ENCODE measurements at regions not wholly inside any gene's neighbourhood (a gene's known extent, or its start where the extent isn't known, plus 50 kb on each side); places are given as distances from the start of the nearest gene placed in this dataset.

GRCh38 chr4:81348778-81349094 is 123.0 kb downstream of the RASGEF1B start:
- no peaks in the 10 kb centered on the region for H3K9me3 ChIP-seq (ENCODE audit: control insufficient read depth, low read length)
- H3K4ac ChIP-seq (ENCODE audit: low read depth in 1 of 2, low read length in 2 of 2) = no peak overlapping the region
- H4K8ac ChIP-seq (ENCODE audit: low read length) = no peak overlapping the region
- H2BK5ac ChIP-seq (ENCODE audit: low read depth, low read length, poor library complexity, severe bottlenecking) = no peak overlapping the region
- no peak overlapping the region for H3K27ac ChIP-seq (ENCODE audit: low read length, poor library complexity, severe bottlenecking)
- H3K14ac ChIP-seq (ENCODE audit: low read length in 2 of 2) = no peak overlapping the region
- H2BK12ac ChIP-seq (ENCODE audit: low read length in 2 of 2) = no peak overlapping the region
- 77% methylated on average over 1 of the region's 1 CpG for WGBS
- no peak overlapping the region for H3K4me2 ChIP-seq (ENCODE audit: low read length, poor library complexity, severe bottlenecking)
- H3K27me3 ChIP-seq (ENCODE audit: control insufficient read depth in 1 of 2, insufficient read depth in 1 of 2, low read length in 2 of 2) = no peaks in the 10 kb centered on the region
- H3K9ac ChIP-seq (ENCODE audit: low read length) = no peak overlapping the region
- no peaks in the 10 kb centered on the region for H3K79me1 ChIP-seq (replicated peaks; ENCODE audit: low read length, poor library complexity, severe bottlenecking)
- H2BK120ac ChIP-seq (ENCODE audit: low read depth, low read length) = no peak overlapping the region
- no peak overlapping the region for H3K23ac ChIP-seq (ENCODE audit: low read length in 2 of 2)
- no peak overlapping the region for H2AK5ac ChIP-seq (ENCODE audit: low read length, severe bottlenecking)
- H3K18ac ChIP-seq (ENCODE audit: low read depth in 1 of 2, low read length in 2 of 2) = no peak overlapping the region
- H4K91ac ChIP-seq (ENCODE audit: low read length) = no peak overlapping the region
- H3K4me1 ChIP-seq (ENCODE audit: control insufficient read depth, insufficient read depth, low read depth, low read length) = peaks cover 4% of the 10 kb centered on the region
- no peak overlapping the region for H2BK15ac ChIP-seq (ENCODE audit: low read depth, poor library complexity, severe bottlenecking)
- no peak overlapping the region for H3K4me3 ChIP-seq (ENCODE audit: insufficient read depth in 1 of 2, low read depth in 1 of 2, low read length in 2 of 2)
- H3K36me3 ChIP-seq (ENCODE audit: control insufficient read depth in 1 of 2, insufficient read depth in 2 of 2, low read depth in 1 of 2, low read length in 2 of 2) = no peaks in the 10 kb centered on the region
- no peak for DNase-seq
- no peak overlapping the region for H2AFZ ChIP-seq (ENCODE audit: low read depth, low read length)

- H4K91ac ChIP-seq (ENCODE audit: low read length) = no peak overlapping the region
- no peak overlapping the region for H4K8ac ChIP-seq (ENCODE audit: low read length)
- no peak overlapping the region for H2BK15ac ChIP-seq (ENCODE audit: low read depth, poor library complexity, severe bottlenecking)
- 79% methylated on average over 3 of the region's 3 CpGs for WGBS
- no peaks in the 10 kb centered on the region for H3K9me3 ChIP-seq (ENCODE audit: control insufficient read depth, low read length)
- H3K27ac ChIP-seq (ENCODE audit: low read length, poor library complexity, severe bottlenecking) = no peak overlapping the region
- H3K36me3 ChIP-seq (ENCODE audit: control insufficient read depth in 1 of 2, insufficient read depth in 2 of 2, low read depth in 1 of 2, low read length in 2 of 2) = no peaks in the 10 kb centered on the region
- H2BK5ac ChIP-seq (ENCODE audit: low read depth, low read length, poor library complexity, severe bottlenecking) = no peak overlapping the region
- H3K14ac ChIP-seq (ENCODE audit: low read length in 2 of 2) = no peak overlapping the region
- H3K4me3 ChIP-seq (ENCODE audit: insufficient read depth in 1 of 2, low read depth in 1 of 2, low read length in 2 of 2) = no peak overlapping the region
- H3K18ac ChIP-seq (ENCODE audit: low read depth in 1 of 2, low read length in 2 of 2) = no peak overlapping the region
- no peak for DNase-seq
- H3K23ac ChIP-seq (ENCODE audit: low read length in 2 of 2) = no peak overlapping the region
- H2BK12ac ChIP-seq (ENCODE audit: low read length in 2 of 2) = no peak overlapping the region
- no peak overlapping the region for H3K9ac ChIP-seq (ENCODE audit: low read length)
- H2AFZ ChIP-seq (ENCODE audit: low read depth, low read length) = no peak overlapping the region
- H3K4me2 ChIP-seq (ENCODE audit: low read length, poor library complexity, severe bottlenecking) = no peak overlapping the region
- H3K79me1 ChIP-seq (replicated peaks; ENCODE audit: low read length, poor library complexity, severe bottlenecking) = no peaks in the 10 kb centered on the region
- H3K4me1 ChIP-seq (ENCODE audit: control insufficient read depth, insufficient read depth, low read depth, low read length) = peaks cover 4% of the 10 kb centered on the region
- no peak overlapping the region for H2BK120ac ChIP-seq (ENCODE audit: low read depth, low read length)
- H3K27me3 ChIP-seq (ENCODE audit: control insufficient read depth in 1 of 2, insufficient read depth in 1 of 2, low read length in 2 of 2) = no peaks in the 10 kb centered on the region
- H2AK5ac ChIP-seq (ENCODE audit: low read length, severe bottlenecking) = no peak overlapping the region
- H3K4ac ChIP-seq (ENCODE audit: low read depth in 1 of 2, low read length in 2 of 2) = no peak overlapping the region
Observed at GRCh38 chr4:81348086-81348777, 123.5 kb downstream of the RASGEF1B start.

DNA sequence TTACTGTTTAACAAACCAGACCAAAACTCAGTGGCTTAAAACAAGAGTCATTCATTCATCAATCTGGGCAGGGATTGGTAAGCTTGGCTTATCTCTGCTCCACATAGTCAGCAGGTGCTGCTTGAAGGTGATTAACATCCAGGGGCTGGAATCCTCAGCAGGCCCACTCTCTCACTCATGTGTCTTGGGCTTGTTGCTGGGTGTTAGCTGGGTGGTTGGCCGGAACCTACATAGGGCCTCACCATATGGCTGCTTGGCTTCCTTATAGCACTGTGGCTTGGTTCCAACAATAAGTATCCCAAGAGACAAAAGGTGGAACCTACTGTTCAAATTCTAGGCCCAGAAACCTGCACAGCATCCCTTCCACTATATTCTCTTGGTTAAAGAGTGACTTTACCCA is 125.0 kb downstream of the RASGEF1B start:
- H2BK12ac ChIP-seq (ENCODE audit: low read length in 2 of 2) = no peak overlapping the region
- 100% methylated on average over 1 of the region's 1 CpG for WGBS
- no peak overlapping the region for H3K4me3 ChIP-seq (ENCODE audit: insufficient read depth in 1 of 2, low read depth in 1 of 2, low read length in 2 of 2)
- no peaks in the 10 kb centered on the region for H3K27me3 ChIP-seq (ENCODE audit: control insufficient read depth in 1 of 2, insufficient read depth in 1 of 2, low read length in 2 of 2)
- no peak overlapping the region for H3K4me2 ChIP-seq (ENCODE audit: low read length, poor library complexity, severe bottlenecking)
- no peaks in the 10 kb centered on the region for H3K36me3 ChIP-seq (ENCODE audit: control insufficient read depth in 1 of 2, insufficient read depth in 2 of 2, low read depth in 1 of 2, low read length in 2 of 2)
- H3K23ac ChIP-seq (ENCODE audit: low read length in 2 of 2) = no peak overlapping the region
- H2BK5ac ChIP-seq (ENCODE audit: low read depth, low read length, poor library complexity, severe bottlenecking) = no peak overlapping the region
- no peak overlapping the region for H2AFZ ChIP-seq (ENCODE audit: low read depth, low read length)
- no peak overlapping the region for H2BK120ac ChIP-seq (ENCODE audit: low read depth, low read length)
- no peak overlapping the region for H3K27ac ChIP-seq (ENCODE audit: low read length, poor library complexity, severe bottlenecking)
- H3K9me3 ChIP-seq (ENCODE audit: control insufficient read depth, low read length) = peaks cover 6% of the 10 kb centered on the region
- no peak for DNase-seq
- H2BK15ac ChIP-seq (ENCODE audit: low read depth, poor library complexity, severe bottlenecking) = no peak overlapping the region
- H3K14ac ChIP-seq (ENCODE audit: low read length in 2 of 2) = no peak overlapping the region
- no peak overlapping the region for H4K91ac ChIP-seq (ENCODE audit: low read length)
- H3K4me1 ChIP-seq (ENCODE audit: control insufficient read depth, insufficient read depth, low read depth, low read length) = peaks cover 4% of the 10 kb centered on the region
- H3K4ac ChIP-seq (ENCODE audit: low read depth in 1 of 2, low read length in 2 of 2) = no peak overlapping the region
- no peak overlapping the region for H4K8ac ChIP-seq (ENCODE audit: low read length)
- no peak overlapping the region for H2AK5ac ChIP-seq (ENCODE audit: low read length, severe bottlenecking)
- H3K79me1 ChIP-seq (replicated peaks; ENCODE audit: low read length, poor library complexity, severe bottlenecking) = no peaks in the 10 kb centered on the region
- H3K9ac ChIP-seq (ENCODE audit: low read length) = no peak overlapping the region
- no peak overlapping the region for H3K18ac ChIP-seq (ENCODE audit: low read depth in 1 of 2, low read length in 2 of 2)

DNA sequence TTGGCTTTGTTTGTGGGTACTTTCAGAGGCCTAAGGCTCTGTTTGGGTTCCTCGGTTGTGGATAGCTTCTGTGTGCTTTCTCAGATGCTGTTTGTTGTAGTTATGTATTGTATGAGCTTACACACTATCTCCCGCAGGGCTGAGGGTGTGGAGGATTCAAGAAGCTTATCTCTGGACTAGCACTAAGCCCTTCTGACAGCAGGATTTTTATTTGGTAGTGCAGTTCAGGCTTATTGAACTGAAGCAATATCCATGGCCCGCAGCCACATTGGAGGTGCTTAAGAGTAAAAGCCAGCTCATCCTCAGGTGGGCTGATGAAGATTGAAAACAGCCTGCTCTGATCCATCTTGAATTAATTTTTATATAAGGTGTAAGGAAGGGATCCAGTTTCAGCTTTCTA is 128.2 kb downstream of the RASGEF1B start:
- Histone ChIP-seq H2BK120ac (ENCODE audit: low read depth, low read length) (no peak overlapping the region), H3K79me1 (replicated peaks; ENCODE audit: low read length, poor library complexity, severe bottlenecking) (no peaks in the 10 kb centered on the region), H2BK5ac (ENCODE audit: low read depth, low read length, poor library complexity, severe bottlenecking) (no peak overlapping the region), H2AFZ (ENCODE audit: low read depth, low read length) (no peak overlapping the region), H3K9me3 (ENCODE audit: control insufficient read depth, low read length) (peaks cover 6% of the 10 kb centered on the region), H3K27ac (ENCODE audit: low read length, poor library complexity, severe bottlenecking) (no peak overlapping the region), H3K4me1 (ENCODE audit: control insufficient read depth, insufficient read depth, low read depth, low read length) (no peaks in the 10 kb centered on the region), H3K14ac (ENCODE audit: low read length in 2 of 2) (no peak overlapping the region), H3K18ac (ENCODE audit: low read depth in 1 of 2, low read length in 2 of 2) (no peak overlapping the region), H2AK5ac (ENCODE audit: low read length, severe bottlenecking) (no peak overlapping the region), H3K4me3 (ENCODE audit: insufficient read depth in 1 of 2, low read depth in 1 of 2, low read length in 2 of 2) (no peak overlapping the region), H2BK12ac (ENCODE audit: low read length in 2 of 2) (no peak overlapping the region), H3K9ac (ENCODE audit: low read length) (no peak overlapping the region), H3K23ac (ENCODE audit: low read length in 2 of 2) (no peak overlapping the region), H4K91ac (ENCODE audit: low read length) (no peak overlapping the region), H3K4ac (ENCODE audit: low read depth in 1 of 2, low read length in 2 of 2) (no peak overlapping the region), H3K27me3 (ENCODE audit: control insufficient read depth in 1 of 2, insufficient read depth in 1 of 2, low read length in 2 of 2) (no peaks in the 10 kb centered on the region), H2BK15ac (ENCODE audit: low read depth, poor library complexity, severe bottlenecking) (no peak overlapping the region), H4K8ac (ENCODE audit: low read length) (no peak overlapping the region), H3K36me3 (ENCODE audit: control insufficient read depth in 1 of 2, insufficient read depth in 2 of 2, low read depth in 1 of 2, low read length in 2 of 2) (no peaks in the 10 kb centered on the region), H3K4me2 (ENCODE audit: low read length, poor library complexity, severe bottlenecking) (no peak overlapping the region)
- WGBS = 94% methylated on average over 3 of the region's 3 CpGs
- no peak for DNase-seq

Measured in mesenchymal stem cell (in vitro differentiated cells and primary cell).